ENCODE measurements at regions not wholly inside any gene's neighbourhood (a gene's known extent, or its start where the extent isn't known, plus 50 kb on each side); places are given as distances from the start of the nearest gene placed in this dataset.

GRCh38 chr22:47550524-47551430 lies 788.3 kb downstream of the TBC1D22A start:
- no peak for ATAC-seq (replicated peaks in 6 of 8)
- no peaks in the 10 kb centered on the region for H3K4me1 ChIP-seq (replicated peaks in 1 of 2)
- 0 to 63% (median 37%) methylated on average over 1 to 12 of the region's 23 CpGs; no CpG with 5 or more reads in 1 of the 10 experiments for WGBS, 10 experiments
- H3K4me3 ChIP-seq: no peak overlapping the region
- no peak overlapping the region for H3K27ac ChIP-seq
- in situ Hi-C loops (cut with MboI; ENCODE audit: low pct_unique_long_range_greater_than_20kb in 2 of 9, low sequenced_read_pairs in 9 of 9, unreplicated experiment in 9 of 9): no loop called here

DNA sequence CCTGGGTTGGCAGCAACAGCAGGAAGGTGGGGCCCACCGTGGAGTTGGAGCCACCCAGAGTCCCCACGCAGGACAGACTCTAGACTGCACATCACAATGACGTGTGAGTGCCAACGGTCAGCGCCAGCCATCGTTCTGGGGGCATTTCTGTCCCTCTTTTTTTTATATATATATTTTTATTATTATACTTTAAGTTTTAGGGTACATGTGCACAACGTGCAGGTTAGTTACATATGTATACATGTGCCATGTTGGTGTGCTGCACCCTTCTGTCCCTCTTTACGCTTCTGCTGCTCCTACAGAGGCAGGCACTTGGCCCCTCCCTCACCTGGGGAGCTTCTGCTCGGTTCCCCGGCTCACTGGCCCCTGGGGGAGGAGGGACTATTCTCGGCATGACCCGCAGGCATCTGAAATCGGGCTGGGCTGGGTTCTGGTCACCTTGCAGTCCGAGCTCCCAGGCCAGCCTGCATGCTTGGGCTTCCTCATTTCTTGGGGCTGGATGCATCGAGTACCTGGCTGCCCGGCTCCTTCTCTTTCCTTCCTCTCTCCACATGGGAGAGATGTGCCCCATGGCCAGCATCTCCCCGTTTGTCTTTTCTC lies 787.4 kb downstream of the TBC1D22A start:
- Histone ChIP-seq H3K4me1 (replicated peaks in 1 of 2) (no peaks in the 10 kb centered on the region), H3K4me3 (no peak overlapping the region), H3K27ac (no peak overlapping the region)
- in situ Hi-C loops (cut with MboI; ENCODE audit: low pct_unique_long_range_greater_than_20kb in 2 of 9, low sequenced_read_pairs in 9 of 9, unreplicated experiment in 9 of 9): no loop called here
- ATAC-seq (replicated peaks in 6 of 8): no peak
- 26 to 83% (median 32%) methylated on average over 3 to 17 of the region's 17 CpGs; no CpG with 5 or more reads in 5 of the 10 experiments for WGBS, 10 experiments

DNA sequence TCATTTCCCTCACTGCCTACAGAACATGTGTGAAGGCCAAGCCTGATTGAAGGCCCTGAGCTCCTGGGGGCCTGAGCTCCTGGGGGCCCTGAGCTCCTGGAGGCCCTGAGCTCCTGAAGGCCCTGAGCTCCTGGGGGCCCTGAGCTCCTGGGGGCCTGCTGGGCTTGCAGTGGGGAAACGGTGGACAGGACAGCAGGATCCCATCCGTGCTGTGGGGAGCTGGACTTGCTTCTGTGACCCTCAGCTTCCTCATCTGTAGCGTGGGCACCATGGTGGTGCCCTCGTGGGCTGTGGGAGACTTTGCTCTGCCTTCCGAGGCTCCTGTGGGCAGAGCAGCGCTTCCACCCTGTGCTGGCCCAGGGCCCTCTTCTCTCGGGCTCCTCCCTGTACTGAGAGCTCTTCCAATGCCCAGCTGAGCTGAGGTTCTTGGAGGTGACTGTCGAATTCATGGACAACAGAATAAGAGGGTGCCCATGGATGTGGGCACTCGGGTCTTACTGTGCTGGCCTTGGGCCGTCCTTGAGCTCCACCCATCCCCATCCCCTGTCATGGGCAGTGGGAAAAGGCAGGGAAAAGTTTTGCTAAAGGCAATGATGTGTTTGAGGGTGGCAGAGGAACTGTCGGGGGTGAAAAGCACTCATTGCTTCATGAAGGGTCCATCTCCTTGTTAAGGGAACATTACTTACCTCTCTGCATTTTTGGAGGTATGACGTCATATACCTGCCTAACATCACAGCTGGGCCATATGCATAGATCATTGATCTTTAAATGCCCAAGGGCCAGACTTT lies 786.7 kb downstream of the TBC1D22A start:
- in situ Hi-C loops (cut with MboI; ENCODE audit: low pct_unique_long_range_greater_than_20kb in 2 of 9, low sequenced_read_pairs in 9 of 9, unreplicated experiment in 9 of 9): no loop called here
- WGBS, 10 experiments: 0 to 67% (median 44%) methylated on average over 1 to 8 of the region's 12 CpGs; no CpG with 5 or more reads in 4 of the 10 experiments
- ATAC-seq (replicated peaks in 6 of 8): no peak
- no peaks in the 10 kb centered on the region for H3K4me1 ChIP-seq (replicated peaks in 1 of 2)
- H3K27ac ChIP-seq: no peak overlapping the region
- no peak overlapping the region for H3K4me3 ChIP-seq

GRCh38 chr22:47547881-47548650 lies 785.6 kb downstream of the TBC1D22A start:
- ATAC-seq (replicated peaks in 6 of 8): no peak
- WGBS, 10 experiments: 25 to 93% (median 72%) methylated on average over 1 to 14 of the region's 20 CpGs; no CpG with 5 or more reads in 2 of the 10 experiments
- H3K4me1 ChIP-seq (replicated peaks in 1 of 2): no peaks in the 10 kb centered on the region
- H3K27ac ChIP-seq: no peak overlapping the region
- H3K4me3 ChIP-seq: no peak overlapping the region
- in situ Hi-C loops (cut with MboI; ENCODE audit: low pct_unique_long_range_greater_than_20kb in 2 of 9, low sequenced_read_pairs in 9 of 9, unreplicated experiment in 9 of 9): no loop called here

DNA sequence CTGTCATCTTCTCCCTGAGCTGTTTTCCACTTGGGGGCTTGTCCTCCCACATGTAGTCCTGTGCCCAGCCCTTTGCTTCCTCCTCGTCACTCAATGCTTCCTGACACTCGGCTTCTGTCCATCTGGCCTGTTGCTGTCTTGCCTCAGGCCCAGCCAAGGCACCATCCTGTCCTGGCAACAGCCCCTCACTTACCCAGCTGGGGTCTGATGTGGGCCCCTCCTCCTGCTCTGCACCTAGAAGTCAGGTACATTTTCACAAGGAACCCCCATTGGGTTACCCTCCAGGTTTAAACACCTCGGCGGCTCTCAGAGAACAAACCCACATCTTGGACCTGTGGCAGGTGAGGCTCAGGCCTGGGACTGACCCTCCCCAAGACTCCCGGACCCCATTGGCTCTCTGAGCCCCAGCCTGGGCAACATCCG lies 784.8 kb downstream of the TBC1D22A start:
- H3K4me3 ChIP-seq: no peak overlapping the region
- ATAC-seq (replicated peaks in 6 of 8): no peak
- no peak overlapping the region for H3K27ac ChIP-seq
- WGBS, 10 experiments: 0 to 78% (median 40%) methylated on average over 1 to 3 of the region's 6 CpGs; no CpG with 5 or more reads in 6 of the 10 experiments
- in situ Hi-C loops (cut with MboI; ENCODE audit: low pct_unique_long_range_greater_than_20kb in 2 of 9, low sequenced_read_pairs in 9 of 9, unreplicated experiment in 9 of 9): no loop called here
- no peaks in the 10 kb centered on the region for H3K4me1 ChIP-seq (replicated peaks in 1 of 2)

DNA sequence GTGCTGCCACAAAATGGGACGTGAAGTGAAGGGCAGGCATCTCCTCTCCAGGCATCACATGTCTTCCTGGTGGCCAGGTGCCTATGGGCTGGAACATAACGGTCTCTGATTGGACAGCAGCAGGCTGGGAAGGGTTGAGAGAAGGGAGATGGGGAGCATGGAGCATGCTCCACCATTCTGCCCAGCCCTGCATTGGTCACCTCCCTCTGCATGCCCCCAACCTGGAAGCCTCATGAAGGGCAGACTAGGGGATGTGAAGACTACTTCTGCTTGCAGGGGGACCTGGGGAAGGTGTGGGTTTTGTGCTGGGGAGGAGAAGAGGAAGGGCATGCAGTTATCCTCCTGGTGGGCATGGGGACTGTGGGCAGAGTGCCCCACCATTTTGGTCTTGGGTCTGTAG lies 782.2 kb downstream of the TBC1D22A start:
- no peak overlapping the region for H3K27ac ChIP-seq
- ATAC-seq (replicated peaks in 6 of 8): no peak
- no peak overlapping the region for H3K4me3 ChIP-seq
- WGBS, 10 experiments: 0 to 83% (median 5%) methylated on average over 1 to 2 of the region's 2 CpGs; no CpG with 5 or more reads in 6 of the 10 experiments
- in situ Hi-C loops (cut with MboI; ENCODE audit: low pct_unique_long_range_greater_than_20kb in 2 of 9, low sequenced_read_pairs in 9 of 9, unreplicated experiment in 9 of 9): no loop called here
- H3K4me1 ChIP-seq (replicated peaks in 1 of 2): no peaks in the 10 kb centered on the region

- Histone ChIP-seq H3K4me1 (replicated peaks in 1 of 2) (no peaks in the 10 kb centered on the region), H3K27ac (no peak overlapping the region), H3K4me3 (no peak overlapping the region)
- WGBS, 10 experiments: 40 to 96% (median 62%) methylated on average over 1 to 7 of the region's 9 CpGs; no CpG with 5 or more reads in 1 of the 10 experiments
- ATAC-seq (replicated peaks in 6 of 8): no peak
- in situ Hi-C loops (cut with MboI; ENCODE audit: low pct_unique_long_range_greater_than_20kb in 2 of 9, low sequenced_read_pairs in 9 of 9, unreplicated experiment in 9 of 9): no loop called here
Observed at GRCh38 chr22:47543447-47543846, 781.0 kb downstream of the TBC1D22A start.

GRCh38 chr22:47540011-47540410 lies 777.6 kb downstream of the TBC1D22A start:
- H3K4me3 ChIP-seq: no peak overlapping the region
- in situ Hi-C loops (cut with MboI; ENCODE audit: low pct_unique_long_range_greater_than_20kb in 2 of 9, low sequenced_read_pairs in 9 of 9, unreplicated experiment in 9 of 9): no loop called here
- no peaks in the 10 kb centered on the region for H3K4me1 ChIP-seq (replicated peaks in 1 of 2)
- no peak overlapping the region for H3K27ac ChIP-seq
- no peak for ATAC-seq (replicated peaks in 6 of 8)
- WGBS, 10 experiments: 20 to 100% methylated on average over 1 of the region's 4 CpGs; no CpG with 5 or more reads in 8 of the 10 experiments

GRCh38 chr22:47539374-47539773 lies 776.9 kb downstream of the TBC1D22A start:
- in situ Hi-C loops (cut with MboI; ENCODE audit: low pct_unique_long_range_greater_than_20kb in 2 of 9, low sequenced_read_pairs in 9 of 9, unreplicated experiment in 9 of 9): no loop called here

GRCh38 chr22:47535681-47536080 lies 773.2 kb downstream of the TBC1D22A start:
- Histone ChIP-seq H3K4me1 (replicated peaks in 1 of 2) (no peaks in the 10 kb centered on the region), H3K27ac (no peak overlapping the region), H3K4me3 (no peak overlapping the region)
- WGBS, 10 experiments: 42 to 88% (median 65%) methylated on average over 2 to 6 of the region's 13 CpGs; no CpG with 5 or more reads in 5 of the 10 experiments
- in situ Hi-C loops (cut with MboI; ENCODE audit: low pct_unique_long_range_greater_than_20kb in 2 of 9, low sequenced_read_pairs in 9 of 9, unreplicated experiment in 9 of 9): no loop called here
- ATAC-seq (replicated peaks in 6 of 8): no peak

More at GRCh38 chr22:47539374-47539773, 776.9 kb downstream of the TBC1D22A start:
- Histone ChIP-seq H3K27ac (no peak overlapping the region), H3K4me3 (no peak overlapping the region), H3K4me1 (replicated peaks in 1 of 2) (no peaks in the 10 kb centered on the region)
- 47 to 91% (median 58%) methylated on average over 1 to 12 of the region's 12 CpGs; no CpG with 5 or more reads in 2 of the 10 experiments for WGBS, 10 experiments
- no peak for ATAC-seq (replicated peaks in 6 of 8)

GRCh38 chr22:47534804-47535410 lies 772.5 kb downstream of the TBC1D22A start:
- ATAC-seq (replicated peaks in 6 of 8): no peak
- WGBS, 10 experiments: 8 to 60% (median 42%) methylated on average over 1 to 5 of the region's 9 CpGs; no CpG with 5 or more reads in 4 of the 10 experiments
- in situ Hi-C loops (cut with MboI; ENCODE audit: low pct_unique_long_range_greater_than_20kb in 2 of 9, low sequenced_read_pairs in 9 of 9, unreplicated experiment in 9 of 9): no loop called here
- no peaks in the 10 kb centered on the region for H3K4me1 ChIP-seq (replicated peaks in 1 of 2)
- no peak overlapping the region for H3K27ac ChIP-seq
- no peak overlapping the region for H3K4me3 ChIP-seq
